ENCODE measurements at regions not wholly inside any gene's neighbourhood (a gene's known extent, or its start where the extent isn't known, plus 50 kb on each side); places are given as distances from the start of the nearest gene placed in this dataset.

GRCh38 chr17:34504814-34505484 is 74.4 kb upstream of the TMEM132E start:
- no peak for TF ChIP-seq CTCF (conservative IDR thresholded peaks at IDR 0.05)
- no peak overlapping the region for H2AK5ac ChIP-seq (ENCODE audit: insufficient read length, low read length)
- no CpG with 5 or more reads among the region's 3 CpGs for WGBS (ENCODE audit: extremely low coverage, insufficient read length, low lambda C conversion rate)

More at GRCh38 chr17:34504814-34505484, 74.4 kb upstream of the TMEM132E start:
- Histone ChIP-seq H3K27ac (ENCODE audit: insufficient read length, low read depth, low read length) (no peak overlapping the region), H4K20me1 (ENCODE audit: control insufficient read depth, insufficient read depth, insufficient read length) (no peaks in the 10 kb centered on the region), H3T11ph (ENCODE audit: low read length) (no peak overlapping the region), H2BK120ac (ENCODE audit: low read depth, low read length, poor library complexity, severe bottlenecking) (no peak overlapping the region), H2BK5ac (ENCODE audit: insufficient read length, low read length) (no peak overlapping the region), H3K9ac (ENCODE audit: extremely low read depth, insufficient read length, low read length) (no peak overlapping the region), H4K91ac (ENCODE audit: insufficient read length, low read depth, low read length) (no peak overlapping the region), H3K4me2 (ENCODE audit: insufficient read depth, insufficient read length, low read length) (no peak overlapping the region), H3K79me2 (ENCODE audit: insufficient read depth, low read length) (no peaks in the 10 kb centered on the region), H3K23ac (ENCODE audit: insufficient read length, low read depth, low read length) (no peak overlapping the region), H3K18ac (ENCODE audit: insufficient read length, low read depth, low read length) (no peak overlapping the region), H3K56ac (ENCODE audit: insufficient read length, low read depth, low read length) (no peak overlapping the region), H3K4ac (ENCODE audit: low read depth, low read length) (no peak overlapping the region), H3K14ac (ENCODE audit: insufficient read depth, low read length) (no peak overlapping the region), H3K4me1 (ENCODE audit: insufficient read depth, low read length) (no peaks in the 10 kb centered on the region), H2BK15ac (ENCODE audit: low read depth, low read length) (no peak overlapping the region), H3K9me3 (ENCODE audit: control insufficient read depth, low read depth, low read length) (no peaks in the 10 kb centered on the region), H3K27me3 (ENCODE audit: insufficient read depth, low read length) (no peaks in the 10 kb centered on the region; the same call in 1 of the 2 replicates), H2BK20ac (ENCODE audit: low read depth, low read length, poor library complexity, severe bottlenecking) (no peak overlapping the region), H2BK12ac (ENCODE audit: insufficient read length, low read depth, low read length) (no peak overlapping the region), H4K5ac (ENCODE audit: insufficient read length, low read depth, low read length) (no peak overlapping the region), H3K79me1 (ENCODE audit: insufficient read depth, low read depth, low read length, poor library complexity, severe bottlenecking) (no peaks in the 10 kb centered on the region), H2AFZ (ENCODE audit: low read length) (no peak overlapping the region), H3K23me2 (ENCODE audit: insufficient read length, low read depth, low read length, poor library complexity, severe bottlenecking) (no peaks in the 10 kb centered on the region), H4K8ac (replicated peaks; ENCODE audit: insufficient read length, low read depth, low read length) (no peak overlapping the region)
- Mint-ChIP-seq H3K9me3 (no peaks in the 10 kb centered on the region), H3K27ac (no peak overlapping the region), H3K4me1 (no peaks in the 10 kb centered on the region), H3K4me3 (no peak overlapping the region), H3K27me3 (ENCODE audit: low read depth) (peaks cover 73% of the 10 kb centered on the region), H3K36me3 (ENCODE audit: insufficient read depth in 1 of 3, low read depth in 3 of 3) (no peaks in the 10 kb centered on the region)
- DNase-seq = no peak
